Stimulated activated CD8-positive, alpha-beta memory T cell treated with anti-CD3 and anti-CD28 coated beads, Interleukin-2, amount 100 ng/mL, for 48 hours (primary cell): ENCODE measurements at regions not wholly inside any gene's neighbourhood (a gene's known extent, or its start where the extent isn't known, plus 50 kb on each side); places are given as distances from the start of the nearest gene placed in this dataset.
"Not testable (repeated sequence)": the region's sequence is repeated elsewhere in the genome, so short reads cannot be mapped to it uniquely, and the experiment has no call there.

Experiments used
- DNase-seq, 2 donors: peaks; one replicate each; pipeline ENCODE4 v3.0.0-alpha.2; 2020; ENCODE audit warnings: low read depth in 2 of 2

- DNase-seq, result no peak
Measured at GRCh38 chr2:216775043-216775453, 79.7 kb upstream of the IGFBP5 start.

- DNase-seq, result no peak
Measured at GRCh38 chr2:216774620-216775019, 79.3 kb upstream of the IGFBP5 start.

GRCh38 chr2:216774180-216774579 is 78.8 kb upstream of the IGFBP5 start:
- DNase-seq, result no peak

GRCh38 chr2:216773072-216773471 is 77.7 kb upstream of the IGFBP5 start:
- no peak for DNase-seq

- no peak for DNase-seq
Measured at GRCh38 chr2:216770717-216771116, 75.4 kb upstream of the IGFBP5 start.

GRCh38 chr2:216770050-216770449 is 74.7 kb upstream of the IGFBP5 start:
- DNase-seq, result no peak

GRCh38 chr2:216769626-216770025 is 74.3 kb upstream of the IGFBP5 start:
- DNase-seq, result no peak

- DNase-seq, result no peak
Measured at GRCh38 chr2:216768908-216769411, 73.6 kb upstream of the IGFBP5 start.

GRCh38 chr2:216765761-216766262 is 70.5 kb upstream of the IGFBP5 start:
- no peak for DNase-seq

- no peak for DNase-seq
Measured at GRCh38 chr2:216763396-216763795, 68.0 kb upstream of the IGFBP5 start.

- no peak for DNase-seq
Measured at GRCh38 chr2:216761809-216762208, 66.5 kb upstream of the IGFBP5 start.

- DNase-seq, result no peak
Measured at GRCh38 chr2:216761133-216761532, 65.8 kb upstream of the IGFBP5 start.

GRCh38 chr2:216758256-216759155 is 63.2 kb upstream of the IGFBP5 start:
- no peak for DNase-seq

GRCh38 chr2:216757532-216757931 is 62.2 kb upstream of the IGFBP5 start:
- no peak for DNase-seq

- DNase-seq, result no peak
Measured at GRCh38 chr2:216756435-216756834, 61.1 kb upstream of the IGFBP5 start.

- no peak for DNase-seq
Measured at GRCh38 chr2:216754812-216755211, 59.5 kb upstream of the IGFBP5 start.

- DNase-seq, result no peak
Measured at GRCh38 chr2:216754336-216754735, 59.0 kb upstream of the IGFBP5 start.

- no peak for DNase-seq
Measured at GRCh38 chr2:216752855-216753505, 57.6 kb upstream of the IGFBP5 start.

- not testable (repeated sequence) for DNase-seq
Measured at GRCh38 chr2:216750750-216751149, 55.4 kb upstream of the IGFBP5 start.

GRCh38 chr2:216746268-216746667 is 50.9 kb upstream of the IGFBP5 start:
- not testable (repeated sequence) for DNase-seq

- DNase-seq, result no peak
Measured at GRCh38 chr2:216745453-216745852, 50.1 kb upstream of the IGFBP5 start.
